Parathyroid adenoma (tissue), 2 donors: ENCODE measurements at regions not wholly inside any gene's neighbourhood (a gene's known extent, or its start where the extent isn't known, plus 50 kb on each side); places are given as distances from the start of the nearest gene placed in this dataset.
"Not testable (repeated sequence)": the region's sequence is repeated elsewhere in the genome, so short reads cannot be mapped to it uniquely, and the experiment has no call there.

ENCODE experiments used
- H2AFZ ChIP-seq: fragments of 300-600 bp; sonication (generic); one replicate; pipeline ENCODE4 v1.7.0; 2017; ENCODE audit warnings: antibody characterized with exemption, mild to moderate bottlenecking
- H3K27ac ChIP-seq: fragments of 300-600 bp; sonication (generic); one replicate; pipeline ENCODE4 v1.7.0; 2017
- H3K27me3 ChIP-seq: fragments of 300-600 bp; sonication (generic); one replicate; pipeline ENCODE4 v1.7.0; 2017; ENCODE audit warnings: low read length; ENCODE audit not compliant: control insufficient read depth, insufficient read depth
- H3K36me3 ChIP-seq: fragments of 300-600 bp; sonication (generic); one replicate; pipeline ENCODE4 v1.7.0; 2017; ENCODE audit warnings: low read length; ENCODE audit not compliant: control insufficient read depth, insufficient read depth
- H3K4me1 ChIP-seq: fragments of 300-600 bp; sonication (generic); one replicate; pipeline ENCODE4 v1.7.0; 2017; ENCODE audit warnings: control low read depth
- H3K4me2 ChIP-seq: fragments of 300-600 bp; sonication (generic); one replicate; pipeline ENCODE4 v1.7.0; 2017; ENCODE audit warnings: low read length
- H3K4me3 ChIP-seq: fragments of 300-600 bp; sonication (generic); one replicate; pipeline ENCODE4 v1.7.0; 2017; ENCODE audit warnings: low read depth, low read length
- H3K79me2 ChIP-seq: fragments of 300-600 bp; sonication (generic); one replicate; pipeline ENCODE4 v1.7.0; 2017; ENCODE audit warnings: control low read depth
- H3K9ac ChIP-seq: fragments of 300-600 bp; sonication (generic); one replicate; pipeline ENCODE4 v1.7.0; 2017; ENCODE audit warnings: mild to moderate bottlenecking
- H3K9me3 ChIP-seq: fragments of 300-600 bp; sonication (generic); one replicate; pipeline ENCODE4 v1.7.0; 2017; ENCODE audit warnings: low read length; ENCODE audit not compliant: control insufficient read depth
- donor health status: primary hyperparathyroidism.

- H3K4me2 ChIP-seq, H3K79me2 ChIP-seq, H3K9me3 ChIP-seq, H3K27ac ChIP-seq, H2AFZ ChIP-seq, H3K4me3 ChIP-seq, H3K9ac ChIP-seq, H3K4me1 ChIP-seq, H3K36me3 ChIP-seq, H3K27me3 ChIP-seq: not testable (repeated sequence)
Measured at GRCh38 chr2:91559269-91559668, 2867.8 kb downstream of the RPIA start.

GRCh38 chr2:91559886-91560614, 2868.6 kb downstream of the RPIA start:
- H3K9ac ChIP-seq, H3K4me1 ChIP-seq, H3K27me3 ChIP-seq, H3K4me2 ChIP-seq, H3K79me2 ChIP-seq, H3K36me3 ChIP-seq, H3K9me3 ChIP-seq, H3K27ac ChIP-seq, H2AFZ ChIP-seq, H3K4me3 ChIP-seq: not testable (repeated sequence)

GRCh38 chr2:91562184-91562583, 2870.7 kb downstream of the RPIA start:
- H3K79me2 ChIP-seq, H3K4me3 ChIP-seq, H3K27ac ChIP-seq, H3K27me3 ChIP-seq, H3K9me3 ChIP-seq, H2AFZ ChIP-seq, H3K4me1 ChIP-seq, H3K36me3 ChIP-seq, H3K4me2 ChIP-seq, H3K9ac ChIP-seq: not testable (repeated sequence)

GRCh38 chr2:91564700-91565099, 2873.2 kb downstream of the RPIA start:
- not testable (repeated sequence) for H3K9me3 ChIP-seq, H3K9ac ChIP-seq, H3K27me3 ChIP-seq, H3K36me3 ChIP-seq, H3K4me3 ChIP-seq, H2AFZ ChIP-seq, H3K27ac ChIP-seq, H3K4me1 ChIP-seq, H3K79me2 ChIP-seq, H3K4me2 ChIP-seq

- H3K36me3 ChIP-seq, H3K9ac ChIP-seq, H3K27me3 ChIP-seq, H3K9me3 ChIP-seq, H3K4me2 ChIP-seq, H3K27ac ChIP-seq, H3K4me3 ChIP-seq, H2AFZ ChIP-seq, H3K79me2 ChIP-seq, H3K4me1 ChIP-seq: not testable (repeated sequence)
Measured at GRCh38 chr2:91565689-91566430, 2874.4 kb downstream of the RPIA start.

- not testable (repeated sequence) for H3K27ac ChIP-seq, H2AFZ ChIP-seq, H3K4me3 ChIP-seq, H3K9ac ChIP-seq, H3K79me2 ChIP-seq, H3K4me2 ChIP-seq, H3K36me3 ChIP-seq, H3K4me1 ChIP-seq, H3K27me3 ChIP-seq, H3K9me3 ChIP-seq
Measured at GRCh38 chr2:91566611-91567010, 2875.1 kb downstream of the RPIA start.

DNA sequence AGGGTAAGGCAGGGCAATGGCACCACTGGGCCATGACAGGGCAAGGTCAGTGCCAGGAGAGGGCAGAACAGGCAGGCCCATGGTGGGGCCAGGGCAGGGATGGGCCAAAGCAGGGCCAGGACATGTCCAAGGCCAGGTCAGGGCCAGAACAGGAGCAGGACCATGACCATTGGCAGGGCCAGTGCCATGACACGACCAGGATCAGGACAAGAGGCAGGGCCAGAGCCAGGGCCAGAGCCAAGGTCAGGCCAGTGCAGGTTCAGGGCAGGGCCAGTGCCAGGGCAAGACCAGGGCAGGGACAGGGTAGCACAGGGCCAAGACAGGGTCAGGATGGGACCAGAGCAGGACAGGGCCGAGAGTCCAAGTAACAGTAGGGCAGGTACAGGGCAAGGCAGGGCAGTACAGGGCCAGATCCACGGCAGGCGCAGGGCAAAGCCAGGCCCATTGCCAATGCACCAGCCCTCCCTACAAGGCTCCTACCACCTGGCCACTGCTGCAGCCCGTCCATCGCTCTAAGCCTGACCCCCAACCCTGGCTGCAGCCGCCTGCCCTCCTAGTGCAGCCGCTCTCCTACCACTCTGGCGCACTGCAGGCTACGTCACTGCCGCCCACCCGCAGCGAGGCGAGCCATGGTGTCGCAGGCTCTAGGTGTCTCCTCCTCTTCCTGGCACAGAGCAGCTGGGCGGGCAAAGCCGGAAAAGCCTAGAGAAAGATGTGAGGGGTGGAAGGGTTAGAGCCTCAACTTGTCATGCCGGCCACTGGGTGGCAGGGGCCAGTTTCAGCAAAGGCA, 2876.3 kb downstream of the RPIA start:
- not testable (repeated sequence) for H2AFZ ChIP-seq, H3K27me3 ChIP-seq, H3K36me3 ChIP-seq, H3K9ac ChIP-seq, H3K4me3 ChIP-seq, H3K79me2 ChIP-seq, H3K4me1 ChIP-seq, H3K9me3 ChIP-seq, H3K4me2 ChIP-seq, H3K27ac ChIP-seq

DNA sequence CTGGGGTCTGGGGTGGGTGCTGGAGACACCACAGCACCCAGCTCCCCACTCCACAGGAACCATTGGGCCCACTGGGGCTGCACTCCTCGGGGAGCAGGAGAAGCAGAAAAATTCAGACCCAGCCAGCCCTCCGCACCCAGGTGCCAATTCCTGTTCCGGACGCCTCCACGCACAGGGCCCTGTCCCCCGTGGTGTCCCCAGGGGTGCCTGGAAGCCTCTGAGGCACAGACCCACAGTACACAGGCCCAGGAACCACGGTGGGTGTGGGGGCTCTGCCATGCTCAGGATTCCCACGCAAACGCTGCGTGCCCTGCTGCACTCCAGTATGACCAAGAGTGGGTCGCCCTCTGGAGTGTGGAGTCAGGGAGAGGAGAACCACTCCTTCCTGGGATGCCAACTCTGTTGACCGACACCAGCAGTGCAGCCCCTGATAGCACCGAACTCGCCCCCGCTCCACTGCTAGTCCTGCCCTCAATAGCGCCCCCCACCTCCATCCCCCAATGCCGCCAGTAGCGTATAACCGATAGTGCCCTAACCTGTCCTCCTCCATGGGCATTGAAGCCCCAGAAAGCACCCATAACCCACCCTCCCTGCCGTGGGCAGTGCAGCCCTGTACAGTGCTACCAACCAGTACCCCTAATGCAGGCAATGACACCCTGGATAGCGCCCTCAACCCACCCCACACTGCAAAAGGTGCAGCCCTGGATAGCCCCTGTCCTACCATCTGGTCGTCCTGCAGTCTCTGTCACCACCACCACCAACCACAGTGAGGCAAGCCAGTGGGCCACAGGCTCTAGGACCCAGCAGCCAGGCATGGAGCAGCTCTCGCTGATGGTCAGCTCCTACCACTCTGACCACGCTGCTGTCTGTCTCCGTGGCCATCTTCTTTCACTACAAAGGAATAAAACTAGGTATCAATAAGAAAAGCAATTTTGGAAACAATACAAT, 2877.2 kb downstream of the RPIA start:
- H3K27me3 ChIP-seq, H3K9me3 ChIP-seq, H3K9ac ChIP-seq, H2AFZ ChIP-seq, H3K4me1 ChIP-seq, H3K27ac ChIP-seq, H3K4me2 ChIP-seq, H3K36me3 ChIP-seq, H3K79me2 ChIP-seq, H3K4me3 ChIP-seq: not testable (repeated sequence)

- not testable (repeated sequence) for H3K9me3 ChIP-seq, H3K36me3 ChIP-seq, H3K4me1 ChIP-seq, H3K27me3 ChIP-seq, H3K9ac ChIP-seq, H3K4me2 ChIP-seq, H3K27ac ChIP-seq, H2AFZ ChIP-seq, H3K79me2 ChIP-seq, H3K4me3 ChIP-seq
Measured at GRCh38 chr2:91571239-91571923, 2879.9 kb downstream of the RPIA start.

DNA sequence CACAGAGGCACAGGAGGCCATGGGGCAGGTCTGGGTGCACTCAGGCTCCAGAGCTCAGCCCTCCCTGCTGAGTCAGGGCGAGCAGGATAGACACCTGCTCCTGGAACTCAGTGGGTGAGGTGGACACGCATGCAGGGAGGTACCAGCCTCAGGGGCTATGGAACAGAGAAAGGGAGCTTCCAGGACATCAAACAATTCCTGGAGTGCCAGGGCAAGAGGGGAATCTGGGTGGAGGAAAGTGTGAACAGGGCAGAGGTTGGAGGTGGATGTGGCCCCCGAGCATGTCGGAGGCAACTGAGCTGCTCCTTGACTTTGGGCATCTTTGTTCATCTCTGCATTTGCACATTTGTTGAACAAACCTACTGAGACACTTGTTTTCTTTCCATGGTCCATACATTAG, 2881.5 kb downstream of the RPIA start:
- not testable (repeated sequence) for H3K79me2 ChIP-seq, H2AFZ ChIP-seq, H3K4me3 ChIP-seq, H3K4me2 ChIP-seq, H3K36me3 ChIP-seq, H3K9me3 ChIP-seq, H3K9ac ChIP-seq, H3K27ac ChIP-seq, H3K4me1 ChIP-seq, H3K27me3 ChIP-seq
